IPS-20b (cell line): ENCODE measurements at regions not wholly inside any gene's neighbourhood (a gene's known extent, or its start where the extent isn't known, plus 50 kb on each side); places are given as distances from the start of the nearest gene placed in this dataset.
"Not testable (repeated sequence)": the region's sequence is repeated elsewhere in the genome, so short reads cannot be mapped to it uniquely, and the experiment has no call there.

ENCODE experiments used
- H3K27ac ChIP-seq: one replicate; pipeline ENCODE4 v1.5.1; 2013; ENCODE audit warnings: low read length
- H3K27me3 ChIP-seq: 2 replicates; pipeline ENCODE4 v1.6.1; 2013; ENCODE audit warnings: mild to moderate bottlenecking, low read length, inconsistent platforms; ENCODE audit not compliant: insufficient read depth
- H3K36me3 ChIP-seq: 2 replicates; pipeline ENCODE4 v1.6.1; 2013; ENCODE audit warnings: low read depth, mild to moderate bottlenecking, inconsistent platforms, low read length, moderate library complexity; ENCODE audit not compliant: insufficient read depth
- H3K4me1 ChIP-seq: 2 replicates; pipeline ENCODE4 v1.6.1; 2013; ENCODE audit warnings: mild to moderate bottlenecking, control low read depth, inconsistent platforms, low read length, moderate library complexity; ENCODE audit not compliant: insufficient read depth
- H3K4me3 ChIP-seq: 2 replicates; pipeline ENCODE4 v1.5.1; 2013; ENCODE audit warnings: mild to moderate bottlenecking, low read length, inconsistent platforms
- H3K9ac ChIP-seq: 2 replicates; pipeline ENCODE4 v1.6.1; 2013; ENCODE audit warnings: low read depth, mild to moderate bottlenecking, inconsistent platforms, low read length, moderate library complexity
- H3K9me3 ChIP-seq: 2 replicates; pipeline ENCODE4 v1.6.1; 2013; ENCODE audit warnings: mild to moderate bottlenecking, low read depth, low read length, inconsistent platforms; ENCODE audit not compliant: insufficient read depth

GRCh38 chr2:241965931-241966412 lies 96.4 kb downstream of the RTP5 start:
- no peaks in the 10 kb centered on the region for H3K36me3 ChIP-seq
- H3K4me3 ChIP-seq: no peak overlapping the region
- no peaks in the 10 kb centered on the region for H3K27me3 ChIP-seq
- H3K4me1 ChIP-seq: no peaks in the 10 kb centered on the region
- no peaks in the 10 kb centered on the region for H3K9me3 ChIP-seq
- H3K9ac ChIP-seq: no peak overlapping the region
- no peak overlapping the region for H3K27ac ChIP-seq

- no peak overlapping the region for H3K27ac ChIP-seq
- no peaks in the 10 kb centered on the region for H3K27me3 ChIP-seq
- no peak overlapping the region for H3K9ac ChIP-seq
- H3K4me1 ChIP-seq: no peaks in the 10 kb centered on the region
- H3K9me3 ChIP-seq: no peaks in the 10 kb centered on the region
- no peak overlapping the region for H3K4me3 ChIP-seq
- 0 out of 2 replicates have a peak, but pooled peaks cover under 1% of the 10 kb centered on the region for H3K36me3 ChIP-seq
Measured at GRCh38 chr2:241966647-241967466, 97.3 kb downstream of the RTP5 start.

- Histone ChIP-seq H3K9ac (no peak overlapping the region), H3K4me1 (no peaks in the 10 kb centered on the region), H3K27me3 (no peaks in the 10 kb centered on the region), H3K36me3 (peaks cover 3% of the 10 kb centered on the region; the same call in 1 of the 2 replicates), H3K4me3 (no peak overlapping the region), H3K9me3 (no peaks in the 10 kb centered on the region), H3K27ac (no peak overlapping the region)
Measured at GRCh38 chr2:241967467-241968144, 98.1 kb downstream of the RTP5 start.

GRCh38 chr2:241968417-241968816 lies 98.9 kb downstream of the RTP5 start:
- Histone ChIP-seq H3K27me3 (no peaks in the 10 kb centered on the region), H3K4me3 (no peak overlapping the region), H3K9ac (no peak overlapping the region), H3K9me3 (no peaks in the 10 kb centered on the region), H3K36me3 (peaks cover 3% of the 10 kb centered on the region; the same call in 1 of the 2 replicates), H3K4me1 (no peaks in the 10 kb centered on the region), H3K27ac (no peak overlapping the region)

- H3K4me1 ChIP-seq, H3K9me3 ChIP-seq, H3K36me3 ChIP-seq, H3K9ac ChIP-seq, H3K27me3 ChIP-seq, H3K4me3 ChIP-seq, H3K27ac ChIP-seq: not testable (repeated sequence)
Measured at GRCh38 chr2:241969182-241969581, 99.7 kb downstream of the RTP5 start.

- Histone ChIP-seq H3K9ac (no peak overlapping the region), H3K4me1 (no peaks in the 10 kb centered on the region), H3K27me3 (no peaks in the 10 kb centered on the region), H3K36me3 (peaks cover 3% of the 10 kb centered on the region; the same call in 1 of the 2 replicates), H3K9me3 (no peaks in the 10 kb centered on the region), H3K27ac (no peak overlapping the region), H3K4me3 (no peak overlapping the region)
Measured at GRCh38 chr2:241970716-241971115, 101.2 kb downstream of the RTP5 start.

- no peaks in the 10 kb centered on the region for H3K27me3 ChIP-seq
- no peaks in the 10 kb centered on the region for H3K9me3 ChIP-seq
- H3K9ac ChIP-seq: no peak overlapping the region
- no peak overlapping the region for H3K4me3 ChIP-seq
- no peaks in the 10 kb centered on the region for H3K4me1 ChIP-seq
- peaks cover 3% of the 10 kb centered on the region; the same call in 1 of the 2 replicates for H3K36me3 ChIP-seq
- no peak overlapping the region for H3K27ac ChIP-seq
Measured at GRCh38 chr2:241974096-241974495, 104.6 kb downstream of the RTP5 start.

- Histone ChIP-seq H3K27me3 (no peaks in the 10 kb centered on the region), H3K9me3 (no peaks in the 10 kb centered on the region), H3K9ac (no peak overlapping the region), H3K4me3 (no peak overlapping the region), H3K4me1 (no peaks in the 10 kb centered on the region), H3K27ac (no peak overlapping the region), H3K36me3 (peaks cover 3% of the 10 kb centered on the region; the same call in 1 of the 2 replicates)
Measured at GRCh38 chr2:241974851-241975592, 105.5 kb downstream of the RTP5 start.

GRCh38 chr2:241975593-241976284 lies 106.2 kb downstream of the RTP5 start:
- no peaks in the 10 kb centered on the region for H3K9me3 ChIP-seq
- no peaks in the 10 kb centered on the region for H3K27me3 ChIP-seq
- H3K4me1 ChIP-seq: no peaks in the 10 kb centered on the region
- no peak overlapping the region for H3K27ac ChIP-seq
- no peak overlapping the region for H3K4me3 ChIP-seq
- H3K36me3 ChIP-seq: peaks cover 3% of the 10 kb centered on the region; the same call in 1 of the 2 replicates
- no peak overlapping the region for H3K9ac ChIP-seq

- no peaks in the 10 kb centered on the region for H3K27me3 ChIP-seq
- no peak overlapping the region for H3K4me3 ChIP-seq
- no peaks in the 10 kb centered on the region for H3K9me3 ChIP-seq
- peaks cover 3% of the 10 kb centered on the region; the same call in 1 of the 2 replicates for H3K36me3 ChIP-seq
- H3K9ac ChIP-seq: no peak overlapping the region
- no peak overlapping the region for H3K27ac ChIP-seq
- H3K4me1 ChIP-seq: no peaks in the 10 kb centered on the region
Measured at GRCh38 chr2:241976296-241976695, 106.8 kb downstream of the RTP5 start.
